K562 (cell line): ENCODE measurements at regions not wholly inside any gene's neighbourhood (a gene's known extent, or its start where the extent isn't known, plus 50 kb on each side); places are given as distances from the start of the nearest gene placed in this dataset.

Source experiments
- ATAC-seq: fragments of 200-7000 bp; cut with Tn5 transposase; 3 replicates; pipeline ENCODE4 v1.9.1; 2020; ENCODE audit warnings: moderate library complexity
- BruUV-seq: library from RNA; stranded (reverse); fragments of 400-500 nt; replicated peaks from 2 replicates; lab custom pipeline; 2021; lab: Mats Ljungman, UMichigan
- CTCF ChIA-PET: fragments of 300-600 bp; formaldehyde crosslinking; extraction: SDS; loops from one replicate; lab custom pipeline; 2021; ENCODE audit warnings: low intra/inter-chr PET ratio; lab: Yijun Ruan, JAX
- POLR2A ChIA-PET: fragments of 300-600, 350-650 bp; sonication (Branson Sonifier 250); formaldehyde crosslinking; extraction: SDS; loops from one replicate; lab custom pipeline; 2021; ENCODE audit warnings: antibody characterized with exemption, inconsistent platforms; lab: Yijun Ruan, JAX
- DNase-seq, 4 experiments: peaks; one replicate each; pipeline versions ENCODE4 v3.0.0 to v3.0.0-alpha.2; 2011 to 2018; ENCODE audit warnings: low spot score in 3 of 4, mixed read lengths in 3 of 4; ENCODE audit errors: extremely low read depth in 1 of 4
- FAIRE-seq: peaks from 2 replicates; lab custom pipeline; 2011; peaks lifted over from hg19 to GRCh38; lab: Jason Lieb, UNC
- H2AFZ ChIP-seq: 2 replicates; pipeline ENCODE4 v1.6.0; 2011; ENCODE audit warnings: low read depth, low read length, control low read depth, inconsistent platforms
- H3K27ac ChIP-seq: fragments of 200-600 bp; 3 replicates; pipeline ENCODE4 v1.8.0; 2011; ENCODE audit warnings: low read depth, mild to moderate bottlenecking, control low read depth, inconsistent platforms, low read length, moderate library complexity, mixed read lengths; ENCODE audit errors: extremely low read depth
- H3K27me3 ChIP-seq, 2 experiments: fragments of 300-600 bp in 1 of 2; 2 replicates in 1 of 2; 3 replicates in 1 of 2; pipeline versions ENCODE4 v1.6.0 to v1.8.0; 2011; ENCODE audit warnings: inconsistent platforms in 2 of 2, low read length in 2 of 2, mild to moderate bottlenecking in 1 of 2, mixed read lengths in 1 of 2, moderate library complexity in 1 of 2; ENCODE audit not compliant: control insufficient read depth in 2 of 2, insufficient read depth in 2 of 2
- H3K36me3 ChIP-seq: fragments of 300-600 bp; 3 replicates; pipeline ENCODE4 v1.8.0; 2011; ENCODE audit warnings: mild to moderate bottlenecking, low read length, inconsistent platforms; ENCODE audit not compliant: control insufficient read depth, insufficient read depth
- H3K4me1 ChIP-seq, 2 experiments: fragments of 200-600 bp in 1 of 2; replicated peaks in 1 of 2; 2 replicates in 1 of 2; 3 replicates in 1 of 2; pipeline versions ENCODE4 v1.5.1 to v1.8.0; 2011; ENCODE audit warnings: inconsistent platforms in 2 of 2, low read length in 2 of 2, mild to moderate bottlenecking in 1 of 2, mixed read lengths in 1 of 2, moderate library complexity in 1 of 2; ENCODE audit not compliant: control insufficient read depth in 2 of 2, insufficient read depth in 2 of 2
- H3K4me2 ChIP-seq: 2 replicates; pipeline ENCODE4 v1.6.1; 2011; ENCODE audit warnings: low read length, control low read depth, inconsistent platforms, mixed read lengths; ENCODE audit not compliant: insufficient read depth
- H3K4me3 ChIP-seq: fragments of 200-600 bp; sonication (generic), shearing (Covaris generic); 2 replicates; pipeline ENCODE4 v1.5.1; 2016; ENCODE audit warnings: control low read depth, inconsistent platforms
- H3K79me2 ChIP-seq: fragments of 200-600 bp; 3 replicates; pipeline ENCODE4 v1.8.0; 2011; ENCODE audit warnings: low read length, inconsistent platforms; ENCODE audit not compliant: control insufficient read depth, insufficient read depth
- H3K9ac ChIP-seq, 2 experiments: 2 replicates each; pipeline versions ENCODE4 v1.6.0 to v1.6.1; 2011; ENCODE audit warnings: low read depth in 2 of 2, low read length in 2 of 2, control low read depth in 1 of 2, inconsistent platforms in 1 of 2, mild to moderate bottlenecking in 1 of 2, mixed read lengths in 1 of 2; ENCODE audit not compliant: insufficient read depth in 1 of 2
- H3K9me1 ChIP-seq: one replicate; pipeline ENCODE4 v1.6.0; 2011; ENCODE audit warnings: inconsistent platforms, mild to moderate bottlenecking, low read length, moderate library complexity; ENCODE audit not compliant: control insufficient read depth, insufficient read depth
- H3K9me3 ChIP-seq: replicated peaks from 2 replicates; pipeline ENCODE4 v1.5.1; 2011; ENCODE audit warnings: low read depth, low read length, inconsistent platforms; ENCODE audit not compliant: control insufficient read depth, insufficient read depth
- H4K20me1 ChIP-seq: replicated peaks from 2 replicates; pipeline ENCODE4 v1.6.1; 2011; ENCODE audit warnings: low read length, inconsistent platforms, mixed read lengths; ENCODE audit not compliant: control insufficient read depth, insufficient read depth
- ARHGAP35 ChIP-seq: fragments of 450-650 bp; IDR thresholded peaks from 2 replicates; pipeline ENCODE4 v1.6.1; 2018; ENCODE audit not compliant: partially characterized antibody
- FOXJ3 ChIP-seq: sonication (generic); formaldehyde crosslinking; IDR thresholded peaks from 2 replicates; pipeline ENCODE4 v1.4.0; 2020; ENCODE audit warnings: mild to moderate bottlenecking, missing genetic modification reagents
- HDAC2 ChIP-seq: fragments of 450-650 bp; IDR thresholded peaks from 2 replicates; pipeline ENCODE4 v1.6.1; 2016; ENCODE audit warnings: mild to moderate bottlenecking
- HNRNPK ChIP-seq: fragments of 200-400 bp; formaldehyde crosslinking; IDR thresholded peaks from one replicate; pipeline ENCODE4 v1.6.1; 2018; ENCODE audit warnings: mild to moderate bottlenecking, low read depth, low read length; ENCODE audit not compliant: poor library complexity, severe bottlenecking
- KLF13 ChIP-seq: fragments of 450-650 bp; IDR thresholded peaks from 2 replicates; pipeline ENCODE4 v1.6.1; 2016; ENCODE audit warnings: missing genetic modification characterization, low read depth, mild to moderate bottlenecking, missing compliant biosample characterization, moderate library complexity, borderline replicate concordance
- MCM5 ChIP-seq: fragments of 450-650 bp; IDR thresholded peaks from 2 replicates; pipeline ENCODE4 v1.6.1; 2016; ENCODE audit warnings: low read depth
- MEF2A ChIP-seq: IDR thresholded peaks from 2 replicates; pipeline ENCODE4 v1.6.1; 2011; ENCODE audit warnings: low read depth, mild to moderate bottlenecking, low read length, moderate library complexity; ENCODE audit not compliant: control insufficient read depth
- NCOR1 ChIP-seq: fragments of 450-650 bp; IDR thresholded peaks from 2 replicates; pipeline ENCODE4 v1.6.1; 2016; ENCODE audit warnings: mild to moderate bottlenecking, moderate library complexity
- NFYB ChIP-seq: IDR thresholded peaks from 2 replicates; pipeline ENCODE4 v1.6.1; 2011; ENCODE audit warnings: mild to moderate bottlenecking, moderate library complexity; ENCODE audit not compliant: insufficient read length; ENCODE audit errors: extremely low read depth
- NR4A1 ChIP-seq, 2 experiments: fragments of 250-450 bp in 1 of 2; fragments of 450-650 bp in 1 of 2; sonication (Bioruptor Pico) in 1 of 2; IDR thresholded peaks; 2 replicates each; pipeline versions ENCODE4 v1.4.0 to v1.6.1; 2016 to 2020; ENCODE audit warnings: mild to moderate bottlenecking in 2 of 2, missing compliant biosample characterization in 1 of 2, missing genetic modification characterization in 1 of 2, moderate library complexity in 1 of 2
- RUNX1 ChIP-seq: sonication (generic); IDR thresholded peaks from 2 replicates; pipeline ENCODE4 v1.6.1; 2016; ENCODE audit warnings: antibody characterized with exemption, low read depth
- TAF9B ChIP-seq: fragments of 450-650 bp; IDR thresholded peaks from 2 replicates; pipeline ENCODE4 v1.6.1; 2018; ENCODE audit warnings: mild to moderate bottlenecking; ENCODE audit not compliant: partially characterized antibody
- TAL1 ChIP-seq: fragments of 450-650 bp; IDR thresholded peaks from 2 replicates; pipeline ENCODE4 v1.6.1; 2016; ENCODE audit warnings: mild to moderate bottlenecking
- TFAM ChIP-seq: fragments of 250-450 bp; sonication (Bioruptor Pico); conservative IDR thresholded peaks from 2 replicates; pipeline ENCODE4 v1.5.0; 2021; ENCODE audit warnings: mild to moderate bottlenecking, moderate library complexity
- ZNF347 ChIP-seq: fragments of 450-650 bp; formaldehyde crosslinking; IDR thresholded peaks from 2 replicates; pipeline ENCODE4 v1.4.0; 2020; ENCODE audit warnings: low read depth, mild to moderate bottlenecking, moderate library complexity
- in situ Hi-C: fragments of 300-500 bp; cut with MboI; formaldehyde crosslinking; loops from 4 replicates; pipeline ENCODE4 v1.15.0; 2018; ENCODE audit warnings: inconsistent platforms, mixed read lengths
- intact Hi-C: fragments of 100-400 bp; cut with micrococcal nuclease; formaldehyde crosslinking; loops from 2 replicates; pipeline ENCODE4 v1.14.2; 2022
- TF ChIP-seq, protein P1 (sequence below), 2 experiments: IDR thresholded peaks; 2 replicates each; pipeline ENCODE4 v1.6.1; 2011; ENCODE audit warnings: borderline replicate concordance in 1 of 2, control low read depth in 1 of 2, low read depth in 1 of 2, low read length in 1 of 2, mild to moderate bottlenecking in 1 of 2, mixed read lengths in 1 of 2, moderate library complexity in 1 of 2; ENCODE audit not compliant: insufficient read depth in 1 of 2, insufficient read length in 1 of 2, poor library complexity in 1 of 2, severe bottlenecking in 1 of 2; ENCODE audit errors: extremely low read depth in 1 of 2
- TF ChIP-seq, protein P2 (sequence below): fragments of 250-450 bp; sonication (Bioruptor Pico); IDR thresholded peaks from 2 replicates; pipeline ENCODE4 v1.6.1; 2021; ENCODE audit warnings: mild to moderate bottlenecking
- TF ChIP-seq, protein P3 (sequence below): fragments of 150-350 bp; IDR thresholded peaks from 2 replicates; pipeline ENCODE4 v1.6.1; 2014; ENCODE audit warnings: low read depth, mild to moderate bottlenecking, low read length, borderline replicate concordance

DNA sequence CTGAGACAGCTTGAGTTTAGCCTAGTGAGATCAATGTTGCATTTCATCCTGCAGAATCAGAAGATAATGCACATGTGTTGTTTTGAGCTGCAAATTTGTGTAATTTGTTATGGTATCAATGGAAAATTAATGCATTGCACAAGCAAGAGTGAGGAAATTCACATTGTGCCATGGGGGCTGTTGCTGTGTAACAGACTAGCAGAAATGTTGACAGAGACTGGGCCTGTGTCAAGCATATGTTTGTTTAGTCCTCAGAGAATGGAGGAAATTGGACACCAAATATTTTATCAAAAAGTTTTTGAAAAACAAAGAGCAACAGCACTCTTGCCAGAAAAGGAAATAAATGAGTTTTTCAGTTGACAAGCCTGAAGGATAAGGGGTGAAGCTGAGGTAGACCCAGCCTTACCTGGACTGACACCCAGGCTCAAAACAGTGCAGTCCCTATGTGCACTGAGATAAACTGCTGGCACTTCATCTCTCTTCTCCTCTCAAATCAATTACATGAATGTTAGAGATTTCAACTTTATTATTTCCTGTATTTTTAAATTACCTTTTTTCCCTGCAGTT, 1150.0 kb downstream of the FSCB start:
- CTCF ChIA-PET: no interaction called here
- no peak for ATAC-seq
- H3K9ac ChIP-seq: no peak overlapping the region
- no peaks in the 10 kb centered on the region for H3K4me1 ChIP-seq
- H3K4me2 ChIP-seq: no peak overlapping the region
- in situ Hi-C loops: no loop called here
- no peak for FAIRE-seq
- no peak overlapping the region for H2AFZ ChIP-seq
- BruUV-seq: no TSS peak
- H3K79me2 ChIP-seq: no peaks in the 10 kb centered on the region
- H3K9me3 ChIP-seq: no peaks in the 10 kb centered on the region
- H3K4me3 ChIP-seq: no peak overlapping the region
- H3K27me3 ChIP-seq: no peaks in the 10 kb centered on the region
- POLR2A ChIA-PET: no interaction called here
- H3K9me1 ChIP-seq: no peaks in the 10 kb centered on the region
- no peaks in the 10 kb centered on the region for H3K36me3 ChIP-seq
- DNase-seq: no peak
- H4K20me1 ChIP-seq: no peaks in the 10 kb centered on the region
- TF ChIP-seq NR4A1 (CRISPR knock-in tag; IDR thresholded peaks at IDR 0.05): no peak
- no peak for TF ChIP-seq NR4A1 (tag; IDR thresholded peaks at IDR 0.05)
- TF ChIP-seq, protein P1, sequence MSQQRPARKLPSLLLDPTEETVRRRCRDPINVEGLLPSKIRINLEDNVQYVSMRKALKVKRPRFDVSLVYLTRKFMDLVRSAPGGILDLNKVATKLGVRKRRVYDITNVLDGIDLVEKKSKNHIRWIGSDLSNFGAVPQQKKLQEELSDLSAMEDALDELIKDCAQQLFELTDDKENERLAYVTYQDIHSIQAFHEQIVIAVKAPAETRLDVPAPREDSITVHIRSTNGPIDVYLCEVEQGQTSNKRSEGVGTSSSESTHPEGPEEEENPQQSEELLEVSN (IDR thresholded peaks at IDR 0.05; ENCODE audit: borderline replicate concordance in 1 of 2, extremely low read depth in 1 of 2, insufficient read depth in 1 of 2, insufficient read length in 1 of 2, low read depth in 1 of 2, low read length in 1 of 2, poor library complexity in 1 of 2, severe bottlenecking in 1 of 2): no peak
- TF ChIP-seq, protein P2, sequence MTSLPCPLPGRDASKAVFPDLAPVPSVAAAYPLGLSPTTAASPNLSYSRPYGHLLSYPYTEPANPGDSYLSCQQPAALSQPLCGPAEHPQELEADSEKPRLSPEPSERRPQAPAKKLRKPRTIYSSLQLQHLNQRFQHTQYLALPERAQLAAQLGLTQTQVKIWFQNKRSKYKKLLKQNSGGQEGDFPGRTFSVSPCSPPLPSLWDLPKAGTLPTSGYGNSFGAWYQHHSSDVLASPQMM (CRISPR knock-in tag): no peak
- TF ChIP-seq, protein P3, sequence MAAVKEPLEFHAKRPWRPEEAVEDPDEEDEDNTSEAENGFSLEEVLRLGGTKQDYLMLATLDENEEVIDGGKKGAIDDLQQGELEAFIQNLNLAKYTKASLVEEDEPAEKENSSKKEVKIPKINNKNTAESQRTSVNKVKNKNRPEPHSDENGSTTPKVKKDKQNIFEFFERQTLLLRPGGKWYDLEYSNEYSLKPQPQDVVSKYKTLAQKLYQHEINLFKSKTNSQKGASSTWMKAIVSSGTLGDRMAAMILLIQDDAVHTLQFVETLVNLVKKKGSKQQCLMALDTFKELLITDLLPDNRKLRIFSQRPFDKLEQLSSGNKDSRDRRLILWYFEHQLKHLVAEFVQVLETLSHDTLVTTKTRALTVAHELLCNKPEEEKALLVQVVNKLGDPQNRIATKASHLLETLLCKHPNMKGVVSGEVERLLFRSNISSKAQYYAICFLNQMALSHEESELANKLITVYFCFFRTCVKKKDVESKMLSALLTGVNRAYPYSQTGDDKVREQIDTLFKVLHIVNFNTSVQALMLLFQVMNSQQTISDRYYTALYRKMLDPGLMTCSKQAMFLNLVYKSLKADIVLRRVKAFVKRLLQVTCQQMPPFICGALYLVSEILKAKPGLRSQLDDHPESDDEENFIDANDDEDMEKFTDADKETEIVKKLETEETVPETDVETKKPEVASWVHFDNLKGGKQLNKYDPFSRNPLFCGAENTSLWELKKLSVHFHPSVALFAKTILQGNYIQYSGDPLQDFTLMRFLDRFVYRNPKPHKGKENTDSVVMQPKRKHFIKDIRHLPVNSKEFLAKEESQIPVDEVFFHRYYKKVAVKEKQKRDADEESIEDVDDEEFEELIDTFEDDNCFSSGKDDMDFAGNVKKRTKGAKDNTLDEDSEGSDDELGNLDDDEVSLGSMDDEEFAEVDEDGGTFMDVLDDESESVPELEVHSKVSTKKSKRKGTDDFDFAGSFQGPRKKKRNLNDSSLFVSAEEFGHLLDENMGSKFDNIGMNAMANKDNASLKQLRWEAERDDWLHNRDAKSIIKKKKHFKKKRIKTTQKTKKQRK: no peak
- TF ChIP-seq KLF13 (tag): no peak
- TF ChIP-seq TAF9B: no peak
- no peak for TF ChIP-seq TFAM
- TF ChIP-seq FOXJ3: no peak
- no peak for TF ChIP-seq NFYB
- TF ChIP-seq MEF2A: no peak
- TF ChIP-seq HNRNPK: no peak
- no peak for TF ChIP-seq RUNX1
- no peak for TF ChIP-seq NCOR1
- no peak for TF ChIP-seq ZNF347 (CRISPR knock-in tag)
- no peak for TF ChIP-seq HDAC2
- no peak for TF ChIP-seq ARHGAP35
- no peak for TF ChIP-seq TAL1
- no peak for TF ChIP-seq MCM5
- intact Hi-C loops: no loop called here
- H3K27ac ChIP-seq: no peak overlapping the region
